ENCODE measurements at regions not wholly inside any gene's neighbourhood (a gene's known extent, or its start where the extent isn't known, plus 50 kb on each side); places are given as distances from the start of the nearest gene placed in this dataset.

GRCh38 chr5:97494465-97494864 lies 311.4 kb upstream of the RIOK2 start:
- no peak overlapping the region for H3K4me3 Mint-ChIP-seq
- H3K27ac ChIP-seq (ENCODE audit: low read depth in 1 of 2, low read length in 2 of 2): no peak overlapping the region
- H3K27ac Mint-ChIP-seq: no peak overlapping the region
- TF ChIP-seq, protein P1, sequence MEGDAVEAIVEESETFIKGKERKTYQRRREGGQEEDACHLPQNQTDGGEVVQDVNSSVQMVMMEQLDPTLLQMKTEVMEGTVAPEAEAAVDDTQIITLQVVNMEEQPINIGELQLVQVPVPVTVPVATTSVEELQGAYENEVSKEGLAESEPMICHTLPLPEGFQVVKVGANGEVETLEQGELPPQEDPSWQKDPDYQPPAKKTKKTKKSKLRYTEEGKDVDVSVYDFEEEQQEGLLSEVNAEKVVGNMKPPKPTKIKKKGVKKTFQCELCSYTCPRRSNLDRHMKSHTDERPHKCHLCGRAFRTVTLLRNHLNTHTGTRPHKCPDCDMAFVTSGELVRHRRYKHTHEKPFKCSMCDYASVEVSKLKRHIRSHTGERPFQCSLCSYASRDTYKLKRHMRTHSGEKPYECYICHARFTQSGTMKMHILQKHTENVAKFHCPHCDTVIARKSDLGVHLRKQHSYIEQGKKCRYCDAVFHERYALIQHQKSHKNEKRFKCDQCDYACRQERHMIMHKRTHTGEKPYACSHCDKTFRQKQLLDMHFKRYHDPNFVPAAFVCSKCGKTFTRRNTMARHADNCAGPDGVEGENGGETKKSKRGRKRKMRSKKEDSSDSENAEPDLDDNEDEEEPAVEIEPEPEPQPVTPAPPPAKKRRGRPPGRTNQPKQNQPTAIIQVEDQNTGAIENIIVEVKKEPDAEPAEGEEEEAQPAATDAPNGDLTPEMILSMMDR (IDR thresholded peaks at IDR 0.05): no peak
- H3K27me3 ChIP-seq (ENCODE audit: control insufficient read depth in 1 of 2, insufficient read depth in 2 of 2, low read length in 2 of 2): no peaks in the 10 kb centered on the region
- H3K4me1 ChIP-seq (ENCODE audit: insufficient read depth, low read length): no peaks in the 10 kb centered on the region
- ChIA-PET CTCF (no interaction called here), POLR2A (no interaction called here)
- no peaks in the 10 kb centered on the region for H3K4me1 Mint-ChIP-seq (ENCODE audit: low read depth)
- no peak overlapping the region for H3K4me3 ChIP-seq (ENCODE audit: low read length)
- H3K27me3 Mint-ChIP-seq: no peaks in the 10 kb centered on the region
- H3K9me3 ChIP-seq (ENCODE audit: control insufficient read depth in 1 of 2, insufficient read depth in 1 of 2, low read length in 2 of 2): peaks cover 0 to under 1% of the 10 kb centered on the region in 2 experiments
- H3K36me3 Mint-ChIP-seq (ENCODE audit: low read depth): no peaks in the 10 kb centered on the region
- H3K36me3 ChIP-seq (ENCODE audit: insufficient read depth, low read length): no peaks in the 10 kb centered on the region
- DNase-seq: no peak
- no peak for ATAC-seq (ENCODE audit: poor library complexity)
- H3K9me3 Mint-ChIP-seq: no peaks in the 10 kb centered on the region
- intact Hi-C loops (cut with DNase I, micrococcal nuclease): no loop called here

DNA sequence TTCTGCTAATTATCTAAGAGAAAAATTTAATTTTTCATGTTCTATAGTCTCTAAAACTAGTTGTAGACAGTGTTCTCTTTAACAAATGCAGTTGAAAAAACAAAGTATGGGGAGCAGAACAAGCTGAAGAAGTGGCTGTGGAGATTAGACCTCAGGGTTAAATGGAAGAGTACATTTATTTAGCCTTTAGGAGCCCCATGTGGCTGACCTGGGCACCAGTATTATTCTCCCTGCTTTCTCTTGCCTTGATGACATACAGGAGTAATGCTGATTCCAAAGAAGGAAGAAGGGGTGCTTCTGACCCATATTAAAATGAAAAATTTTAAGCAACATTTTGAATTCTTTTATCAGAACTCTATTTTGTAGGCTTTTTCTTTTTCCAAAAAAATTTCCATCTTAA lies 312.3 kb upstream of the RIOK2 start:
- no peak for ATAC-seq (ENCODE audit: poor library complexity)
- H3K9me3 Mint-ChIP-seq: no peaks in the 10 kb centered on the region
- H3K4me1 Mint-ChIP-seq (ENCODE audit: low read depth): no peaks in the 10 kb centered on the region
- no peak for DNase-seq
- no peak overlapping the region for H3K4me3 ChIP-seq (ENCODE audit: low read length)
- ChIA-PET CTCF (no interaction called here), POLR2A (no interaction called here)
- no peaks in the 10 kb centered on the region for H3K9me3 ChIP-seq (ENCODE audit: control insufficient read depth in 1 of 2, insufficient read depth in 1 of 2, low read length in 2 of 2)
- no peak overlapping the region for H3K27ac ChIP-seq (ENCODE audit: low read depth in 1 of 2, low read length in 2 of 2)
- no peak overlapping the region for H3K4me3 Mint-ChIP-seq
- no peaks in the 10 kb centered on the region for H3K36me3 Mint-ChIP-seq (ENCODE audit: low read depth)
- H3K27ac Mint-ChIP-seq: no peak overlapping the region
- intact Hi-C loops (cut with DNase I, micrococcal nuclease): no loop called here
- H3K36me3 ChIP-seq (ENCODE audit: insufficient read depth, low read length): no peaks in the 10 kb centered on the region
- TF ChIP-seq, protein P1 (IDR thresholded peaks at IDR 0.05): no peak
- no peaks in the 10 kb centered on the region for H3K27me3 Mint-ChIP-seq
- no peaks in the 10 kb centered on the region for H3K4me1 ChIP-seq (ENCODE audit: insufficient read depth, low read length)
- no peaks in the 10 kb centered on the region for H3K27me3 ChIP-seq (ENCODE audit: control insufficient read depth in 1 of 2, insufficient read depth in 2 of 2, low read length in 2 of 2)

DNA sequence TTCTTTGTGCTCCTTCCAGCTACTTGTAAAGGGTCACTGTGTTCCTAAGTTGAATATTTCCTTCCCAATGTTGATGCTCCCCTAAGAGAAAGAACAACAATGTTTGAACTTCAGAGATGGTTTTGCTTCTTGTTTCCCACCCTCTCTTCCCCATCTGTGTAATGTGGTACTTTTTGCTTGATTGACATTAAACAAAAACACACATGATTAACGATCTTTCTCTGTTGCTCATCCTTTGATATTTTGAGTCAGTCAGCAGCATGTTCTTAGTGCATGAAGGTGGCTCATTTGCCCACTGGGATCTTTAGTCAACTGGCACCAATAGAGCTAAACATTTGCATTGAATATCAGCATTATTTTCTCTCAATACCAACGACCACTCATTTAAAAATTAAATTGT lies 313.0 kb upstream of the RIOK2 start:
- TF ChIP-seq, protein P1 (IDR thresholded peaks at IDR 0.05): no peak
- Mint-ChIP-seq H3K4me1 (ENCODE audit: low read depth) (no peaks in the 10 kb centered on the region), H3K27me3 (no peaks in the 10 kb centered on the region), H3K27ac (no peak overlapping the region), H3K36me3 (ENCODE audit: low read depth) (no peaks in the 10 kb centered on the region), H3K4me3 (no peak overlapping the region), H3K9me3 (no peaks in the 10 kb centered on the region)
- ATAC-seq (ENCODE audit: poor library complexity): no peak
- no peak overlapping the region for H3K4me3 ChIP-seq (ENCODE audit: low read length)
- POLR2A ChIA-PET: no interaction called here
- intact Hi-C loops (cut with DNase I, micrococcal nuclease): no loop called here
- H3K27ac ChIP-seq (ENCODE audit: low read depth in 1 of 2, low read length in 2 of 2): no peak overlapping the region
- H3K4me1 ChIP-seq (ENCODE audit: insufficient read depth, low read length): no peaks in the 10 kb centered on the region
- no peaks in the 10 kb centered on the region for H3K27me3 ChIP-seq (ENCODE audit: control insufficient read depth in 1 of 2, insufficient read depth in 2 of 2, low read length in 2 of 2)
- H3K36me3 ChIP-seq (ENCODE audit: insufficient read depth, low read length): no peaks in the 10 kb centered on the region
- H3K9me3 ChIP-seq (ENCODE audit: control insufficient read depth in 1 of 2, insufficient read depth in 1 of 2, low read length in 2 of 2): no peaks in the 10 kb centered on the region
- CTCF ChIA-PET: no interaction called here
- no peak for DNase-seq
